ENCODE measurements at regions not wholly inside any gene's neighbourhood (a gene's known extent, or its start where the extent isn't known, plus 50 kb on each side); places are given as distances from the start of the nearest gene placed in this dataset.

GRCh38 chr15:45857291-45857690, 222.5 kb downstream of the SQOR start:
- DNase-seq (ENCODE audit: insufficient read length, low spot score) (no peak), FAIRE-seq (no peak)
- no peak for TF ChIP-seq PAX5 (IDR thresholded peaks at IDR 0.05; ENCODE audit: insufficient read depth, low read length, severe bottlenecking)
- TF ChIP-seq POLR2AphosphoS5 (IDR thresholded peaks at IDR 0.05; ENCODE audit: low read depth, low read length), result no peak
- TF ChIP-seq POU2F2 (IDR thresholded peaks at IDR 0.05; ENCODE audit: low read depth, low read length), result no peak
- TF ChIP-seq SPI1 (IDR thresholded peaks at IDR 0.05; ENCODE audit: low read depth, low read length), result no peak
- no peak for TF ChIP-seq TAF1 (IDR thresholded peaks at IDR 0.05; ENCODE audit: low read depth, low read length)
- no peak for TF ChIP-seq POLR2A (IDR thresholded peaks at IDR 0.05; ENCODE audit: low read depth, low read length)

GRCh38 chr15:45858491-45858890, 223.7 kb downstream of the SQOR start:
- TF ChIP-seq POU2F2 (IDR thresholded peaks at IDR 0.05; ENCODE audit: low read depth, low read length) (no peak), SPI1 (IDR thresholded peaks at IDR 0.05; ENCODE audit: low read depth, low read length) (no peak), POLR2AphosphoS5 (IDR thresholded peaks at IDR 0.05; ENCODE audit: low read depth, low read length) (no peak), TAF1 (IDR thresholded peaks at IDR 0.05; ENCODE audit: low read depth, low read length) (no peak), POLR2A (IDR thresholded peaks at IDR 0.05; ENCODE audit: low read depth, low read length) (no peak), PAX5 (IDR thresholded peaks at IDR 0.05; ENCODE audit: insufficient read depth, low read length, severe bottlenecking) (no peak)
- no peak for DNase-seq (ENCODE audit: insufficient read length, low spot score)
- no peak for FAIRE-seq

- FAIRE-seq (no peak), DNase-seq (ENCODE audit: insufficient read length, low spot score) (no peak)
- TF ChIP-seq PAX5 (IDR thresholded peaks at IDR 0.05; ENCODE audit: insufficient read depth, low read length, severe bottlenecking), result no peak
- no peak for TF ChIP-seq SPI1 (IDR thresholded peaks at IDR 0.05; ENCODE audit: low read depth, low read length)
- TF ChIP-seq TAF1 (IDR thresholded peaks at IDR 0.05; ENCODE audit: low read depth, low read length), result no peak
- TF ChIP-seq POU2F2 (IDR thresholded peaks at IDR 0.05; ENCODE audit: low read depth, low read length), result no peak
Observed at GRCh38 chr15:45862034-45862433, 227.2 kb downstream of the SQOR start.

GRCh38 chr15:45863881-45864580, 229.2 kb downstream of the SQOR start:
- FAIRE-seq (no peak), DNase-seq (ENCODE audit: insufficient read length, low spot score) (no peak)
- no peak for TF ChIP-seq POU2F2 (IDR thresholded peaks at IDR 0.05; ENCODE audit: low read depth, low read length)
- no peak for TF ChIP-seq POLR2A (IDR thresholded peaks at IDR 0.05; ENCODE audit: low read depth, low read length)
- TF ChIP-seq POLR2AphosphoS5 (IDR thresholded peaks at IDR 0.05; ENCODE audit: low read depth, low read length), result no peak
- TF ChIP-seq TAF1 (IDR thresholded peaks at IDR 0.05; ENCODE audit: low read depth, low read length), result no peak
- no peak for TF ChIP-seq SPI1 (IDR thresholded peaks at IDR 0.05; ENCODE audit: low read depth, low read length)
- no peak for TF ChIP-seq PAX5 (IDR thresholded peaks at IDR 0.05; ENCODE audit: insufficient read depth, low read length, severe bottlenecking)

- DNase-seq (ENCODE audit: insufficient read length, low spot score) (no peak), FAIRE-seq (no peak)
- TF ChIP-seq POLR2AphosphoS5 (IDR thresholded peaks at IDR 0.05; ENCODE audit: low read depth, low read length) (no peak), PAX5 (IDR thresholded peaks at IDR 0.05; ENCODE audit: insufficient read depth, low read length, severe bottlenecking) (no peak), SPI1 (IDR thresholded peaks at IDR 0.05; ENCODE audit: low read depth, low read length) (no peak), TAF1 (IDR thresholded peaks at IDR 0.05; ENCODE audit: low read depth, low read length) (no peak), POU2F2 (IDR thresholded peaks at IDR 0.05; ENCODE audit: low read depth, low read length) (no peak), POLR2A (IDR thresholded peaks at IDR 0.05; ENCODE audit: low read depth, low read length) (no peak)
Observed at GRCh38 chr15:45866616-45867015, 231.8 kb downstream of the SQOR start.

- FAIRE-seq (no peak), DNase-seq (ENCODE audit: insufficient read length, low spot score) (no peak)
- TF ChIP-seq POLR2AphosphoS5 (IDR thresholded peaks at IDR 0.05; ENCODE audit: low read depth, low read length) (no peak), PAX5 (IDR thresholded peaks at IDR 0.05; ENCODE audit: insufficient read depth, low read length, severe bottlenecking) (no peak), TAF1 (IDR thresholded peaks at IDR 0.05; ENCODE audit: low read depth, low read length) (no peak), POLR2A (IDR thresholded peaks at IDR 0.05; ENCODE audit: low read depth, low read length) (no peak), SPI1 (IDR thresholded peaks at IDR 0.05; ENCODE audit: low read depth, low read length) (no peak), POU2F2 (IDR thresholded peaks at IDR 0.05; ENCODE audit: low read depth, low read length) (no peak)
Observed at GRCh38 chr15:45867281-45867680, 232.5 kb downstream of the SQOR start.

- DNase-seq (ENCODE audit: insufficient read length, low spot score) (no peak), FAIRE-seq (no peak)
- no peak for TF ChIP-seq SPI1 (IDR thresholded peaks at IDR 0.05; ENCODE audit: low read depth, low read length)
- no peak for TF ChIP-seq POU2F2 (IDR thresholded peaks at IDR 0.05; ENCODE audit: low read depth, low read length)
- no peak for TF ChIP-seq POLR2A (IDR thresholded peaks at IDR 0.05; ENCODE audit: low read depth, low read length)
- TF ChIP-seq PAX5 (IDR thresholded peaks at IDR 0.05; ENCODE audit: insufficient read depth, low read length, severe bottlenecking), result no peak
- TF ChIP-seq POLR2AphosphoS5 (IDR thresholded peaks at IDR 0.05; ENCODE audit: low read depth, low read length), result no peak
- TF ChIP-seq TAF1 (IDR thresholded peaks at IDR 0.05; ENCODE audit: low read depth, low read length), result no peak
Observed at GRCh38 chr15:45868109-45868691, 233.4 kb downstream of the SQOR start.

- TF ChIP-seq POLR2A (IDR thresholded peaks at IDR 0.05; ENCODE audit: low read depth, low read length) (no peak), POLR2AphosphoS5 (IDR thresholded peaks at IDR 0.05; ENCODE audit: low read depth, low read length) (no peak)
- DNase-seq (ENCODE audit: insufficient read length, low spot score) (no peak), FAIRE-seq (no peak)
Observed at GRCh38 chr15:45869034-45869668, 234.3 kb downstream of the SQOR start.

- DNase-seq (ENCODE audit: insufficient read length, low spot score) (no peak), FAIRE-seq (no peak)
- no peak for TF ChIP-seq POLR2AphosphoS5 (IDR thresholded peaks at IDR 0.05; ENCODE audit: low read depth, low read length)
- TF ChIP-seq PAX5 (IDR thresholded peaks at IDR 0.05; ENCODE audit: insufficient read depth, low read length, severe bottlenecking), result no peak
- no peak for TF ChIP-seq SPI1 (IDR thresholded peaks at IDR 0.05; ENCODE audit: low read depth, low read length)
- TF ChIP-seq TAF1 (IDR thresholded peaks at IDR 0.05; ENCODE audit: low read depth, low read length), result no peak
- TF ChIP-seq POU2F2 (IDR thresholded peaks at IDR 0.05; ENCODE audit: low read depth, low read length), result no peak
- TF ChIP-seq POLR2A (IDR thresholded peaks at IDR 0.05; ENCODE audit: low read depth, low read length), result no peak
Observed at GRCh38 chr15:45871121-45871855, 236.5 kb downstream of the SQOR start.
